Activated T-helper 17 cell treated with anti-CD3 and anti-CD28 coated beads, Interleukin-2, amount 50 U/mL, for 72 hours (primary cell): ENCODE measurements at regions not wholly inside any gene's neighbourhood (a gene's known extent, or its start where the extent isn't known, plus 50 kb on each side); places are given as distances from the start of the nearest gene placed in this dataset.

Experiments
- ATAC-seq: fragments of 150-1000 bp; cut with Tn5 transposase; replicated peaks from 2 replicates; pipeline ENCODE4 v1.10.0; 2021; ENCODE audit warnings: mild to moderate bottlenecking, moderate library complexity
- H3K27ac Mint-ChIP-seq: one replicate; pipeline ENCODE4 v1.8.0; 2022; ENCODE audit warnings: mixed read lengths
- H3K27me3 Mint-ChIP-seq: one replicate; pipeline ENCODE4 v1.8.0; 2022; ENCODE audit warnings: mixed read lengths
- H3K36me3 Mint-ChIP-seq: one replicate; pipeline ENCODE4 v1.8.0; 2022; ENCODE audit warnings: low read depth, mild to moderate bottlenecking, mixed read lengths
- H3K4me1 Mint-ChIP-seq: one replicate; pipeline ENCODE4 v1.8.0; 2022; ENCODE audit warnings: mixed read lengths
- H3K4me3 Mint-ChIP-seq: one replicate; pipeline ENCODE4 v1.8.0; 2022; ENCODE audit warnings: mild to moderate bottlenecking, mixed read lengths
- H3K9me3 Mint-ChIP-seq: one replicate; pipeline ENCODE4 v1.8.0; 2022; ENCODE audit warnings: mixed read lengths

- Mint-ChIP-seq H3K4me1 (peaks cover 6% of the 10 kb centered on the region), H3K27ac (no peak overlapping the region), H3K27me3 (peaks cover 47% of the 10 kb centered on the region), H3K36me3 (no peaks in the 10 kb centered on the region), H3K9me3 (no peaks in the 10 kb centered on the region), H3K4me3 (no peak overlapping the region)
- ATAC-seq, result no peak
Measured at GRCh38 chr13:99896369-99897075, 75.0 kb downstream of the ZIC5 start.

GRCh38 chr13:99895444-99896368 lies 75.9 kb downstream of the ZIC5 start:
- Mint-ChIP-seq H3K4me1 (peaks cover 6% of the 10 kb centered on the region), H3K9me3 (no peaks in the 10 kb centered on the region), H3K27me3 (peaks cover 43% of the 10 kb centered on the region), H3K4me3 (peak overlapping the region; percentile 64), H3K27ac (no peak overlapping the region), H3K36me3 (no peaks in the 10 kb centered on the region)
- peak; percentile 35 for ATAC-seq

- peak overlapping the region; percentile 64 for H3K4me3 Mint-ChIP-seq
- no peak for ATAC-seq
- H3K9me3 Mint-ChIP-seq, result no peaks in the 10 kb centered on the region
- no peaks in the 10 kb centered on the region for H3K4me1 Mint-ChIP-seq
- peaks cover 37% of the 10 kb centered on the region for H3K27me3 Mint-ChIP-seq
- H3K27ac Mint-ChIP-seq, result no peak overlapping the region
- H3K36me3 Mint-ChIP-seq, result no peaks in the 10 kb centered on the region
Measured at GRCh38 chr13:99894840-99895443, 76.6 kb downstream of the ZIC5 start.

GRCh38 chr13:99894105-99894839 lies 77.3 kb downstream of the ZIC5 start:
- Mint-ChIP-seq H3K27me3 (peaks cover 36% of the 10 kb centered on the region), H3K4me1 (no peaks in the 10 kb centered on the region), H3K9me3 (no peaks in the 10 kb centered on the region), H3K27ac (no peak overlapping the region), H3K36me3 (no peaks in the 10 kb centered on the region), H3K4me3 (peak overlapping the region; percentile 64)
- no peak for ATAC-seq

GRCh38 chr13:99893567-99893966 lies 78.0 kb downstream of the ZIC5 start:
- Mint-ChIP-seq H3K27me3 (peaks cover 29% of the 10 kb centered on the region), H3K27ac (no peak overlapping the region), H3K4me1 (no peaks in the 10 kb centered on the region), H3K36me3 (no peaks in the 10 kb centered on the region), H3K4me3 (no peak overlapping the region), H3K9me3 (no peaks in the 10 kb centered on the region)
- ATAC-seq, result no peak

GRCh38 chr13:99892866-99893504 lies 78.6 kb downstream of the ZIC5 start:
- Mint-ChIP-seq H3K4me3 (no peak overlapping the region), H3K9me3 (no peaks in the 10 kb centered on the region), H3K4me1 (no peaks in the 10 kb centered on the region), H3K27ac (no peak overlapping the region), H3K27me3 (peaks cover 24% of the 10 kb centered on the region), H3K36me3 (no peaks in the 10 kb centered on the region)
- ATAC-seq, result no peak

GRCh38 chr13:99892196-99892613 lies 79.4 kb downstream of the ZIC5 start:
- Mint-ChIP-seq H3K27me3 (peaks cover 19% of the 10 kb centered on the region), H3K27ac (no peak overlapping the region), H3K4me3 (no peak overlapping the region), H3K9me3 (no peaks in the 10 kb centered on the region), H3K36me3 (no peaks in the 10 kb centered on the region), H3K4me1 (no peaks in the 10 kb centered on the region)
- no peak for ATAC-seq

- Mint-ChIP-seq H3K27ac (no peak overlapping the region), H3K4me1 (no peaks in the 10 kb centered on the region), H3K27me3 (no peaks in the 10 kb centered on the region), H3K4me3 (no peak overlapping the region), H3K36me3 (no peaks in the 10 kb centered on the region), H3K9me3 (no peaks in the 10 kb centered on the region)
- ATAC-seq, result no peak
Measured at GRCh38 chr13:99886706-99887105, 84.9 kb downstream of the ZIC5 start.

DNA sequence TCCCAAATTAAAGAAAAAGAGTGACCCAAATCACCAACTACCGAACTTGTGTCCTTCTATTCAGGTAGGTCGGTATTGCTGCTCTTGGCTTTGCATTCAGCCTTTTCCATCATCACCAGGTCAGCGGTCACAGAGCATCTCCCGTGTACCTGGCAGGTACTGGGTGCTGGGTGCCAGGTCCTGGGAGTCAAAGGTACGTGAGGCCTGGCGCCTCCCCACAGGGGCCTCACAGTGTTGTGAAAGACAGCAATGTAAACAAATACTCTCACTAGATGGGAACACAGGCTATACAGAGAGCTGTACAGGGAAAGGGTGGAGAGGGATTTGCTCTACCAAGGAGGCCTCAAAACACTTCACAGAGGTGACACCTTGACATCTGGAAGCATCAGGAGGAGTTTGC lies 86.7 kb downstream of the ZIC5 start:
- H3K27ac Mint-ChIP-seq, result no peak overlapping the region
- no peaks in the 10 kb centered on the region for H3K4me1 Mint-ChIP-seq
- H3K27me3 Mint-ChIP-seq, result no peaks in the 10 kb centered on the region
- no peak for ATAC-seq
- no peaks in the 10 kb centered on the region for H3K9me3 Mint-ChIP-seq
- no peaks in the 10 kb centered on the region for H3K36me3 Mint-ChIP-seq
- no peak overlapping the region for H3K4me3 Mint-ChIP-seq

- H3K4me3 Mint-ChIP-seq, result no peak overlapping the region
- H3K27ac Mint-ChIP-seq, result no peak overlapping the region
- H3K36me3 Mint-ChIP-seq, result no peaks in the 10 kb centered on the region
- H3K4me1 Mint-ChIP-seq, result no peaks in the 10 kb centered on the region
- ATAC-seq, result no peak
- no peaks in the 10 kb centered on the region for H3K27me3 Mint-ChIP-seq
- H3K9me3 Mint-ChIP-seq, result no peaks in the 10 kb centered on the region
Measured at GRCh38 chr13:99883805-99884204, 87.8 kb downstream of the ZIC5 start.

DNA sequence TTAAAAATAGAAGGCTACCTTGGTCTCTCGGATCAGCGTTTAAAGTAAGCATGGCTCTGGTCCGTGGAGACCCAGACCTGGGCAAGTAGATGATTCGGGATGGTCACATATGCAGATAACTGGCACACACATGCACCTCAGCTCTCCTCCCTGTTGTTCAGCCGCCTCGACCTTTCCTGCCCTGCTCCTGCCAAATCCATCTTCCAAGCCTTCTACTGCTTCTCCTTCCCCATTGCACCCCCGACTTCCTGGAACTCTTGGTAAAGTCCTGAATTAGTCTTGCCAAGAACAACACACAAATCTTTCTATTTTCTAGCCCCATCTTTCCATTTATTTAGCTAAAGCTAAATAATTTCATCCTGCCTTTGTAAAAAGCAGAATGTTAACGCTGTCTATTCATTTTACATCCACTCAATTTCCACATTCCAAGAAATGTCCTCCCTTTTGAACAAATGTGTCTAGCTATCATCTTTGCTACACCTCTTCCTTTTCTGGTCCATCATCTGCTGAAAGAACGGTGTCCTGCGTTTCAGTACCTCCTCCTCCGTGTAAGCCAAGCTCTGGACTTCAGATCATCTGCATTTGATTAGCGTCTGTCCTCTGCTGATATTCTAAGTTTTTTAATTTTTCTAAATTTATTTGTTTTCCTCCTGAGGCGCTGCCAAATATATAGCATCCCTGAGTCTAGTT lies 92.5 kb downstream of the ZIC5 start:
- peaks cover 6% of the 10 kb centered on the region for H3K27me3 Mint-ChIP-seq
- H3K4me3 Mint-ChIP-seq, result no peak overlapping the region
- peaks cover 3% of the 10 kb centered on the region for H3K4me1 Mint-ChIP-seq
- H3K27ac Mint-ChIP-seq, result no peak overlapping the region
- H3K36me3 Mint-ChIP-seq, result no peaks in the 10 kb centered on the region
- no peak for ATAC-seq
- H3K9me3 Mint-ChIP-seq, result no peaks in the 10 kb centered on the region

GRCh38 chr13:99876651-99877050 lies 94.9 kb downstream of the ZIC5 start:
- no peak overlapping the region for H3K4me3 Mint-ChIP-seq
- H3K27me3 Mint-ChIP-seq, result peaks cover 6% of the 10 kb centered on the region
- no peaks in the 10 kb centered on the region for H3K36me3 Mint-ChIP-seq
- no peak for ATAC-seq
- peaks cover 3% of the 10 kb centered on the region for H3K4me1 Mint-ChIP-seq
- H3K9me3 Mint-ChIP-seq, result no peaks in the 10 kb centered on the region
- no peak overlapping the region for H3K27ac Mint-ChIP-seq

- H3K36me3 Mint-ChIP-seq, result no peaks in the 10 kb centered on the region
Measured at GRCh38 chr13:99875391-99875790, 96.2 kb downstream of the ZIC5 start.

More at GRCh38 chr13:99875391-99875790, 96.2 kb downstream of the ZIC5 start:
- H3K27ac Mint-ChIP-seq, result no peak overlapping the region
- no peaks in the 10 kb centered on the region for H3K9me3 Mint-ChIP-seq
- peaks cover 6% of the 10 kb centered on the region for H3K27me3 Mint-ChIP-seq
- H3K4me1 Mint-ChIP-seq, result peaks cover 3% of the 10 kb centered on the region
- ATAC-seq, result no peak
- no peak overlapping the region for H3K4me3 Mint-ChIP-seq
